Kidney epithelial cell (primary cell): ENCODE measurements at regions not wholly inside any gene's neighbourhood (a gene's known extent, or its start where the extent isn't known, plus 50 kb on each side); places are given as distances from the start of the nearest gene placed in this dataset.
"Not testable (repeated sequence)": the region's sequence is repeated elsewhere in the genome, so short reads cannot be mapped to it uniquely, and the experiment has no call there.

Source experiments
- DNase-seq: peaks from one replicate; pipeline ENCODE4 v3.0.0-alpha.2; 2010; ENCODE audit warnings: low read depth
- H3K27me3 ChIP-seq: 2 replicates; pipeline ENCODE4 v1.6.0; 2011; ENCODE audit warnings: low read length; ENCODE audit not compliant: control insufficient read depth, insufficient read depth
- H3K36me3 ChIP-seq: 2 replicates; pipeline ENCODE4 v1.5.1; 2011; ENCODE audit warnings: low read length; ENCODE audit not compliant: control insufficient read depth, insufficient read depth
- H3K4me3 ChIP-seq: 2 replicates; pipeline ENCODE4 v1.5.1; 2011; ENCODE audit warnings: low read depth, mild to moderate bottlenecking, control low read depth, low read length
- TF ChIP-seq, protein P1 (sequence below): IDR thresholded peaks from 2 replicates; pipeline ENCODE4 v1.5.1; 2011; ENCODE audit warnings: mild to moderate bottlenecking, moderate library complexity, low read length, control low read depth, inconsistent platforms; ENCODE audit not compliant: insufficient read depth, poor library complexity, severe bottlenecking

DNA sequence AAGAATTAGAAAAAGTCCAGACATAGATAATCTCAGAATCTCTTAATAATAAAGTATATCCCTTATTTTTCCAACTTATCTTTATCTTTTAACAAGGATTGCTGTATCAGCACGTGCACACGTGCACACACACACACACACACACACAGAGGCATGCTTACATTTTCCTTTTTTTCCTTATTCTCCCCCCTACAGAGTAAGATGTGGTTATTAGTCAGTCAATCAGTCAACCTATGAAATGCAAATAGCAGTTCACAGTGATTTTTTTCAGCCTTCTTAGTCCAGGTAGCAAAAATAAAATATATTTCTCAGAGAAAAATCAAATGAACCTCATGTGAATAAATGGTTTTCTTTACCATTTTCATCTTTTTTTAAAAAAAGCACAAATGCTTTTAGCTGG is 506.2 kb upstream of the SLC39A10 start:
- no peaks in the 10 kb centered on the region for H3K27me3 ChIP-seq
- DNase-seq, result no peak
- H3K4me3 ChIP-seq, result no peak overlapping the region
- TF ChIP-seq, protein P1, sequence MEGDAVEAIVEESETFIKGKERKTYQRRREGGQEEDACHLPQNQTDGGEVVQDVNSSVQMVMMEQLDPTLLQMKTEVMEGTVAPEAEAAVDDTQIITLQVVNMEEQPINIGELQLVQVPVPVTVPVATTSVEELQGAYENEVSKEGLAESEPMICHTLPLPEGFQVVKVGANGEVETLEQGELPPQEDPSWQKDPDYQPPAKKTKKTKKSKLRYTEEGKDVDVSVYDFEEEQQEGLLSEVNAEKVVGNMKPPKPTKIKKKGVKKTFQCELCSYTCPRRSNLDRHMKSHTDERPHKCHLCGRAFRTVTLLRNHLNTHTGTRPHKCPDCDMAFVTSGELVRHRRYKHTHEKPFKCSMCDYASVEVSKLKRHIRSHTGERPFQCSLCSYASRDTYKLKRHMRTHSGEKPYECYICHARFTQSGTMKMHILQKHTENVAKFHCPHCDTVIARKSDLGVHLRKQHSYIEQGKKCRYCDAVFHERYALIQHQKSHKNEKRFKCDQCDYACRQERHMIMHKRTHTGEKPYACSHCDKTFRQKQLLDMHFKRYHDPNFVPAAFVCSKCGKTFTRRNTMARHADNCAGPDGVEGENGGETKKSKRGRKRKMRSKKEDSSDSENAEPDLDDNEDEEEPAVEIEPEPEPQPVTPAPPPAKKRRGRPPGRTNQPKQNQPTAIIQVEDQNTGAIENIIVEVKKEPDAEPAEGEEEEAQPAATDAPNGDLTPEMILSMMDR, result no peak
- no peaks in the 10 kb centered on the region for H3K36me3 ChIP-seq

DNA sequence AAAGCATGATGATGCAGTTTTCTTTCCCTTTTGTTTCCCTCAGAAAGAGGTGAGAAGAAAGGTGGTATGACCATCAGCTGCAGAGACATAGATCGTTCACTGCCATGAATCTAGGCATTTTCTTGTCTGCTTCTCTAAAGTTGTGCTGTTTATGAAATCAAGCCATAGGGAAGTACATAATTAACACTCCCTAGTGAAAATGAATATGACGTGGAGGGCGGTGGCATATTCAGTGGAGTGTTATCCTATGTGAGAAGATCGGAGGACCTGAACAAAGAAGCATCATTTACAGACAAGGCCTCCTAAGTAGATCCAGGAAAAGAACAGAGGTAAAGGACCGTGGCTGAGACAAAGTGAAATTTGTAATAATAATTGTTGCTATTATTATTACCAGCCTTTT is 509.0 kb upstream of the SLC39A10 start:
- no peaks in the 10 kb centered on the region for H3K36me3 ChIP-seq
- TF ChIP-seq, protein P1, result no peak

DNA sequence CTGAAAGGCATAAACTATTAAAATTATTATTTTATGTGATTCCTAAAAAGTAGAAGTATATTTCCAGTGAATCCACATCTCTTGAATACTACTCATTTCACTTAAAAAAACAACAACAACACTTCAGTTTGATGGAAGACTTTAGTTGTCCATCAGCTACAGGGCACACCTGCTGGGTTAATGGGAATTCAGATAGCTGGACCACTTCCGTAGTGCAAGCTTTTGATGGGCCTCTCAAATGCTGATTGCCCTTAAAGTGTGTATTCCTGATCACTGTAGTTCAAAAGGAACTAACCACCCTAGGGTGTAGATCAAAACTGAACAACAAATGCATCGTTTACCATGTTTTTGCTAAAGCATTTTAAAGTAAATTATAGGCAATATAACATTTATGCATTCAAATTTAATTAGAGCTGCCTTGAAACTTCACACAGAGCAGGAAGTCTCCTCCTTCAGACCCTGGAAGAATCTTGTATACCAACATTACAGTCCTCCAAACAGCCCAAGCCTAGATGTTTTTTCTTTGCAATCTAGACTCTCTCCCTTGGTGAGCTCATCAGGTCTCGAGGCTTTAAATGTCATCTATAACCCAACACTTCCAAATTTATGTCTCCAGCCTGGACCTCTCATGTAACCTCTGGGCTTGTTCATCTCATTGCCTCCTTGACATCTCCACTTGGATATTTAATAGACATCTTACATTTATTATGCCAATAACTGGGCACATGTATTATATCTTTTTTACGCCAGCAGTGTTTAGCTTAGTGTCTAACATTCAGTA is 510.1 kb upstream of the SLC39A10 start:
- Histone ChIP-seq H3K4me3 (no peak overlapping the region), H3K27me3 (no peaks in the 10 kb centered on the region), H3K36me3 (no peaks in the 10 kb centered on the region)
- DNase-seq, result no peak
- TF ChIP-seq, protein P1, result no peak

More for the DNA sequence above, 509.0 kb upstream of the SLC39A10 start:
- no peak for DNase-seq
- Histone ChIP-seq H3K4me3 (no peak overlapping the region), H3K27me3 (no peaks in the 10 kb centered on the region)

DNA sequence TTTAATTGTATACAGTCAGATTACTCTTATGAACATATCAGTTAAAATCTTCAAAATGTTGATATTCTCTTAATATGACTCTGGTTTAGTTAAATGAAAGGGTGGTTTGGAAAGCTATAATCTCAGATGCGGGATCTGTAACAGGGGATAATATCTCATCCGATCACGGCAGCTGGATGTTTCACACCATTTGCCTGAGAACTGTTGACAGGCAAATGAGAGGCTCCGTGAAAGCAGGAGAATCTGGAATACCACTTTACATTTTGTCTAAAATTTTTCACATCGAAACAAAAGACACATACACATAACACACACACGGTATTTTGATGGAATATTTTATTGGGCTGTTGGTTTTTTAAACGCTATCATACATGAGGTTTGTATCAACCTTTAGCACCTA is 518.6 kb upstream of the SLC39A10 start:
- DNase-seq, result no peak
- no peak overlapping the region for H3K4me3 ChIP-seq
- no peaks in the 10 kb centered on the region for H3K36me3 ChIP-seq
- H3K27me3 ChIP-seq, result no peaks in the 10 kb centered on the region
- TF ChIP-seq, protein P1, result no peak

DNA sequence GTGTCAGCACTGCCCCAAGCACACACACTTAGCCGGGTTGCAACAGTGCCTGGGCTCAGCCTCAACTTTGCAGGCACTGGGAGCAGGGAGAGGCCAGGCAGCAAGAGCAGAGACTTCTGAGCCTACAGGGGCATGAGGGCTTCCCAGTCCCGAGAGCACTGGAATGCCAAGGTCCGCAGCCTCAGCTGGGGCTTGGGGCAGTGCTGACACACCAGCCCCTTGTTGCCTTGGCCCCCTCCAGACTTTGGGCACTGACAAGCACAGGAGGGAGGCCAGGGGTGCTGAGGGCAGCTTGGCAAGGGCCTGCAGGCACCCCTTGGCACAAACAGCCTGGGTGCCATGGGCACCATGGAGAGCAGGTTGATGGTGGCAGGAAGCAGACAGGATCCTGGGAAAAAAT is 531.1 kb upstream of the SLC39A10 start:
- H3K36me3 ChIP-seq, H3K4me3 ChIP-seq, DNase-seq, H3K27me3 ChIP-seq: not testable (repeated sequence)

DNA sequence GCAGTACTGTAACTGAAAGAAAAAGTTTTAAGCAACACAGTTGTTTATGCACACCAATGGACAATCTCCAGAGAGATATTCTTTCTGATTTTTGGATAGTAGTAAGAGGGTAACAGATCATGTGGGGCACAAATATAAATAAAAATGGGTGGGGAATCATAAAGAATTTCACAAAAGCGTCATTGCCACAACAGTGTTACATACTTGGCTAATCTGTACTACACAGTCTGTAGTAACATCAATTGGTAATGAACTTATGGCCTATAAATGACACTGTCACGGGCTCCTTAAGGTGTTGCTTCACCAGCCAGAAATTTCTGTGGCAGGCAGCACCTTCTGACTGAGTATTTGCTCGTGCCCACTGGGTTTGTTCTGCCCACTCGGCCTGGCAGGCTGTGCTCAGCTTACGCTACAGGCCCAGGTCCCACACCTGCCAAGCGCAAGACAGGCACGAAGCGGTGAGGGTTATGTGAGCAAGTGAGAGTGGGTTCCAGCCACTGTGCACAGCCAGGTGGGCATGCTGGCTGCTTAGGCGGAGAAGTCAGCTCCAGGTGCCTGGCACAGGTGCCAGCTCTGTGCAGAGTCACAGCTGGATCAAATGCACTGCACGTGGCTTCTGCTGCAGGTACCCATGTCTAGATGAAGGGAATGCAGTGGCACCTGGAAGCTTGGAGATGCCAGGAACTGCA is 532.5 kb upstream of the SLC39A10 start:
- Histone ChIP-seq H3K36me3 (no peaks in the 10 kb centered on the region), H3K27me3 (no peaks in the 10 kb centered on the region), H3K4me3 (no peak overlapping the region)
- TF ChIP-seq, protein P1, result no peak
- DNase-seq, result no peak
